ENCODE measurements at regions not wholly inside any gene's neighbourhood (a gene's known extent, or its start where the extent isn't known, plus 50 kb on each side); places are given as distances from the start of the nearest gene placed in this dataset.
A peak's percentile ranks its signal among the peaks of the same experiment; 100 is the strongest.
"Not testable (repeated sequence)": the region's sequence is repeated elsewhere in the genome, so short reads cannot be mapped to it uniquely, and the experiment has no call there.

DNA sequence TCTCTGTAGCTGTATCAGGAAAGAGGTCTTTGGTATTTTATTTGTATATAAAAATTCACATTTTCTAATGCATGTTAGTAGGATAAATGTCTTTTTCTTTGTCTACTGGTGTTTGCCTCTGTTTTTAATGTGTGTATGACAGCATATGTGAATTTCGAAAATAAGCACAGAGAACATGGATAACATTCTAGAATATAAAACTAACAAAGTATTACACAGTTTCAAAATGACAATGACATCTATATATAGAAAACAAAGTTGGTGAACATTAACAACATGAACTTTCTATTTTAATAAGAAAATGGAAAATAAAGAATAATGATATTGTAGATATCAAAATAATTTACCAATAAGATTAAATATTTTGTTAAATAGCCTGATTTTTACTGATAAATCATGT, 608.0 kb downstream of the COL12A1 start:
- FAIRE-seq, result no peak
- no peak for DNase-seq (ENCODE audit: insufficient read length, low spot score)

DNA sequence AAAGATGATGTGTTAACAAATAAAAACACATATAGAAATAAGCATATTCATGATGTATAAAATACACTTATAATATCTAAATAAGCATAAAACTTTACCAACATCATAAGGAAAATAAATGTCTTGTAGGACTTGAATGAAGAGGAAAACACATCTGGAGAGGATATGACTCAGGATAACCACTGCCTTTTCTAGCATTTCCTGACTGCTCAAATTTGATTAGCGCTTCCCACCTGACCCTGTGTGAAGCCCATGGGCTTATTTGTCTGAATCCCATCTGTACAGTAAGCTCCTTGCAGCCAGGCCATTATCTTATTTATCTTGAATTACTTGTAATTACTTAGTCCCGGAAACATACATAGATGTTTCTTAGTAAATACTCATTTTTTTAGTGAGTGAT, 608.6 kb downstream of the COL12A1 start:
- peak; percentile 60 for FAIRE-seq
- no peak for DNase-seq (ENCODE audit: insufficient read length, low spot score)

DNA sequence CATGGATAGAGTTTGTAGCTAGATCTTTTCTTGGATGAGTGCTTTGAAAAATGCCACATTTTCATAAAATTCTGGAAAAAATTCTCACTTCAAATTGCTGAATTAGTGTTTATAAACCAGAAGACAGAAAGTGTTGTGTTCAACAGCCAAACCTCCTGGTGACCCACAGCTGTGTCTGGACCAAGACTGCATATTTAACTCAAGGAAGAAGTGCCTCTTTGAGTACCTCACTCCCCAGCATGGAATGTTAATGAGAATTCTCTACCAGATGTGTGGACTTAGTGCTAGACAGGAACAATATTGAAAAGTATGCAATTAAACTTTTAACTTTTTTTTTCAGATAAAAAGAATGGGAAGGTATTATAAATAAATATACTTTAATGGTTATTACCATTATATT, 609.3 kb downstream of the COL12A1 start:
- DNase-seq (ENCODE audit: insufficient read length, low spot score) (no peak), FAIRE-seq (peak; percentile 80)

DNA sequence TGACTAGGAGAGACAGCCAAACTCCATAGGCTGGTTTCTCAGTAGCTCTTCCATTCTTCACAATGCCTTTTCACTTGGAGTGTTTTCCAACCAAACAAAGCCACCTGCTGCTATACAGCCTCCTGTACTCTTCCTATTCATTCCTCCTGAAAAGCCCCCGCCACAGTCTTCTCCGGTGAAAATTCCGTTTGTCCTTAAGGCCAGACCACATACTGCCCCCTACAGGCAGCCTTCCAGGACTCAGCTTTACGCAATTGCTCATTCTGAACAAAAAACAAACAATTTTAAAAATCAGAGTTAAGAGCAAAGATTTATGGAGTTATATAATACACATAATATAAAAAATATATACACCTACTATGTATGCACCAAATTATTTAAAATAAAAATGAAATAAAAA, 611.5 kb downstream of the COL12A1 start:
- peak; percentile 86 for FAIRE-seq

DNA sequence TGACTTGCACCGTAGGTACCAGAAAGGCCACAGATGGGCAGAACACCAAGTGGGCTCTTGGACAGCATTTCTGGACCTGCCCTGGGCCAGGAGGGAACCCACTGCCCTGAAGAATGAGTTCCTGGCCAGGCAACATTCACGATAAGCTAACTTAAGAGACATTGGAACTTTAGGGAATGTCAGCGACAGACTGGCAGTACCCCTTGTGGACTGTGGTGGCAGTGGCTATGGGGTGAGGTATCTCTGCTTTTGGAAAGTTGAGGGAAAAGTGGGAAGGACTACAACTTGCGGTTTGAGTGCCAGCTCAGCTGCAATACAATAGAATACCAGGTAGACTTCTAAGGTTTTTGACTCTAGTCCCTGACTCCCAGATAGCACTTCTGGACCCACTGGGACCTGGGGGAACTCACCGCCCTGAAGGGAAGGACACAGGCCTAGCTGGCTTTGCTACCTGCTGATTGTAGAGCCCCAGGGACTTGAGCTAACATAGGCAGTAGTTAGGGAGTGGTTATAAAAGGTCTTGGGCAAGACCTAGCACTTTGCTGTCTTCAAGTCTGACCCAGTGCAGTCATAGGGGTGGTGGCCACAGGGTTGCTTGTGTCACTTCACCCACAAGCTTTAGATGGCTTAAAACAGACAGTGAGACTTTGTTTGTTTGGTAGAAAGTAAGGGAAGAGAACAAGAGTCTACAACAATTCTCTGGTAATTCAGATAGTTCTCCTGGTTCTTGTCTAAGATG, 617.6 kb downstream of the COL12A1 start:
- no peak for FAIRE-seq
- DNase-seq (ENCODE audit: insufficient read length, low spot score), result no peak

More for the DNA sequence above, 611.5 kb downstream of the COL12A1 start:
- not testable (repeated sequence) for DNase-seq (ENCODE audit: insufficient read length, low spot score)

DNA sequence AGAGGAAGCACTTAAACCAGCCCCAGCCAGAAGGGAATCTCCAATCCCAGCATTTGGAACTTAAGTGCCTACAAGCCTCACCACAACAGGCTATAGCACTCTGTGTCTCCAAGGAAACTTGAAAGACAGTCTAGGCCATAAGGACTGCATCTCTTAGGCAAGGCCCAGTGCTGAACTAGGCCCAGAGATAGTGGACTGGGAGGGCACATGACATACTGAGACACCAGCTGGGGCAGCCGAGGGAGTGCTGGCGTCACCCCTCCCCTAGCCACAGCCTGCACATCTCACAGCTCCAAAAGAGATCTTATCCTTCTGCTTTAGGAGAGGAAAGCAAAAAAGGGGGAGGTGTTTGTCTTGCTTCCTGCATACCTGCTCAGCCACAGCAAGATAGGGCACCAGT, 618.5 kb downstream of the COL12A1 start:
- no peak for DNase-seq (ENCODE audit: insufficient read length, low spot score)
- no peak for FAIRE-seq

DNA sequence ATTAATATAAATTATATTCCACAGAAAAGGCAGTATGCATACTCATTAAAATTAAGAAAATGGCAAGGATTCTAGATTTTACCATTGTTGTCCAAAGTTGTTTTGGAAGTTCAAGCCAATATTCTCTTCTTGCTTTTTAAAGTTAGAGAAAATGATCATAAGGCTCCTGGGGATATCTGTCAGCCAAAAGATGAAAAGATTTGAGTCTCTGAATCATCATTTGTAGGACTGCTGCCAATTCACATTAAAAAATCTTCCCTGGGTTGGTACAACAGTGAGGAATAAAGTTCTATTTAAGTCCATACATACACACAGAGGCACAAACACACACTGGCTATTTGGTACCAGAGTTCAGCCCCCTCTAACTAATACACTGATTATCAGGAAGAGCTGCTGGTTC, 620.1 kb downstream of the COL12A1 start:
- no peak for FAIRE-seq
- DNase-seq (ENCODE audit: insufficient read length, low spot score), result no peak

DNA sequence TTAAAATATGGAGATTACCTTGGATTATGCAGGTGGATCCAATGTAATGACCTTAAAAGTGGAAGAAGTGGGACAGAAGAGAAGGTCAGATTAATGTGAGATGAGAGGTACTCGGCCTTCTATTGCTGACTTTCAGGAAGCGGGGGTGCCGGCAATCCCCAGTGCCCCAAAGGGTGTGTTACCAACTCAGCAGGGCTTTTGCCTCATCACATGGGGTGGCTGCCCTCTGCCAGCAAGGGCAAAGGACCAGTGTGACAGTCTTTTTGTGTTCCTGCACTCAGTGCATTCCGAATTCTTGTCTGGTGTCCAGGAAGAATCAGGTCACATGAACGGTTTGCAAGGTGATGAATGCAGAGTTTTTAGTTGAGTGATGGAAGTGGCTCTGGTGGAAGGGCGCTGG, 624.2 kb downstream of the COL12A1 start:
- FAIRE-seq (no peak), DNase-seq (ENCODE audit: insufficient read length, low spot score) (no peak)

DNA sequence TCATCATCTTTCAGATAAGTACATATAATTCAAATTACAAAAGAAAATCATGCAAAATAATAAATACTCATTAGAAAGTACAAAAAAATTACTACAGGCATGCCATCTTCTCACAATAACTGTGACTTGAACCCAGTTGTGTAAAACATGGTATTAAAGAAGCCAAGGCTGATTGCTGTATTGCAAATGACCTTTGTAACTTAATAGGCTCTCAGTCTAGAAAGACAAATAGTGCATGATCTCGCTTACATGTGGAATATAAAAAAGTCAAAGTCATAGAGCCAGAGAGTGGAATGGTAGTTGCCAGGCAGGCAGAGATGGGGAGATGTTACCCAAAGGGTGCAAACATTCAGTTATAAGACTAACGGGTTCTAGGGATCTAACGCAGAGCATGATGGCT, 626.1 kb downstream of the COL12A1 start:
- DNase-seq (ENCODE audit: insufficient read length, low spot score), result no peak
- no peak for FAIRE-seq

DNA sequence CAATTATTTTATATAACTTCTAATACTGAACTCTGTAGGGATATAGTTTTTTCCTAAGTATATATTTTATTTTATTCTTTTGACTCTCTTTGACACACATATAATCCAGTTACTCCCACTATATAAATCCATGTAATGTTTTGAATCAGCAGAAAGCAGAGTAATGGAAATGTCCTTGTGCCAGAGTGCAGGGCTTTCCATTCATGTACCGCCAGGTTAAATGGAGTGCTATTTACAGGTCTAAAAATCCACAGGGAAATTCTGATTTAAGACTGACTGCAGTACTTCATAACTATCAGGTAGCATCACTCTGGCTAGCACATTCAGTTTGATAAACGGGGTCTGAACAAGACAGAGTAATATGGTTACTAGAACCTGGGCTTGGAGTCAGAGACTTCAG, 626.8 kb downstream of the COL12A1 start:
- no peak for FAIRE-seq
- DNase-seq (ENCODE audit: insufficient read length, low spot score), result no peak

DNA sequence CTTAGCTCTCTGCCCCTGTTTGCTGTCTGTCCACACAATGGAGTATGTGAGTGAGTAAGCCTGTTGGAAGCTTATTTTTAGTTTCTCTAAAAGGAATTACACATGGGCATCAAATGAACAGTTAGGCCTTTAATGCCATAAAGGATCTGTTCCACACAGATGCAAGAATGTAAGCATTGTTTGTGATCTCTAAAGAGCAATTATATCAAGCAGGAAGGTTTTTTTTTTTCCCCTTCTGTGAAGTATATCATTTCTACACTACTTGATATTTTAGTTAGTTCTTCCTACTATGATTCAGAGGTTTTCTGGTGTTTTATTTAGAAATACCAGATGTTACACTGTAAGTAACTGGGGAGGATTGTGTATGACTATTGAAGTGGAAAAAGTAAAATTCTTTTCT, 627.5 kb downstream of the COL12A1 start:
- DNase-seq (ENCODE audit: insufficient read length, low spot score) (no peak), FAIRE-seq (no peak)

DNA sequence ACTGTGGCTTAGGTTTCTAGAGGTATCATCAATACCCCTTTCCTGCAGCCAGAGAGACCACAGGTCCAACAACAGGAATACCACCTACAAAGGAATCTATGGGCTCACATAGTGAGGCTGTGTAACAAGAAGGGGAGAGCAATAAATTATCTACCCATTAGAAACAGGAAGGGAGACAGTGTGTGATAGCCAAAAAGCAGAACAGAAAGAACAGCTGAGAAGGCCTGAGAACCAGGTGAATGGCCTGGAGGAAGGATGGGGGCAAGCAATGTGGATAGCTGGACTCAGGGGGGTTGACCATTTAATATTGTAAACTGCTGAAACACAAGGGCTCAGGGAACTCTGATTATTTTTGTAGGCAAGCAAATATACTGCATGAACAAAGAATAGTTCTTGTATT, 628.2 kb downstream of the COL12A1 start:
- DNase-seq (ENCODE audit: insufficient read length, low spot score), result no peak
- FAIRE-seq, result peak; percentile 90

DNA sequence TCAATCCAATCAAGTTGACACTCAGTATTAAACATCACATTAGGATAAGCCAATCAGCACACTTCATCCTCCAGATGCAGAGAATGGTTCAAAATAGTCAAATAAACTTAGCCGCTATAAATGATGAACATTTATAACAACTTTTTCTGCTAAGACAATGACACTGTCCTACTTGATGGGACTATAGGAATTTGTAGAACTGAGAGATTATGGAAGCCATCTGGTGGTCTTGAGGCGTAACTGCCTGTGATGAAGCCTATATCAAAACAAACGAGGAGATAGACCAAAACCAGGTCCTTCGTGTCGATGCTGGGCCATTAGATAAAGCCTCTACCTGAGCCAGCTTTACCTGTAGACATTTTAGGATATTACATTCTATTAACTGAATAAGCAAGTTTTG, 631.1 kb downstream of the COL12A1 start:
- peak; percentile 53 for FAIRE-seq

DNA sequence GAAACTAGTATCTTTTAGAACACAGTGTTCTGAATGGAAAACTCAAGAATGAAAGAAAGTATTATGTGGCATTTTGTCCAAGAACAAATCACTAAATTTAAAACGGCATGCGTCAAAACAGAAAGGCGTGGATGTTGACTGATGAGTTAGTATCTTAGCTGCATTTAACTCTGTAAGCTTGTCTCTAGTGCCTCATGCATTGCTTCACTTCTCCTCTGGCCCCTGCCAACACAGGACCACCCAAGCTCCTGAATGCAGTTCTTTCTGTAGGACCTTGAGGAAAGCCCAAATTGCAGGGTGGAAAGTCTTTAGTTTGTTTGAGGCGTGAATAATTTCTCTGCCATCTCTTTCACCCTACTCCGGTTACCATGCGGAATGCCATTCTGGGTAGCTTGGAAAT, 632.2 kb downstream of the COL12A1 start:
- FAIRE-seq, result no peak

More for the DNA sequence above, 631.1 kb downstream of the COL12A1 start:
- DNase-seq (ENCODE audit: insufficient read length, low spot score), result no peak

DNA sequence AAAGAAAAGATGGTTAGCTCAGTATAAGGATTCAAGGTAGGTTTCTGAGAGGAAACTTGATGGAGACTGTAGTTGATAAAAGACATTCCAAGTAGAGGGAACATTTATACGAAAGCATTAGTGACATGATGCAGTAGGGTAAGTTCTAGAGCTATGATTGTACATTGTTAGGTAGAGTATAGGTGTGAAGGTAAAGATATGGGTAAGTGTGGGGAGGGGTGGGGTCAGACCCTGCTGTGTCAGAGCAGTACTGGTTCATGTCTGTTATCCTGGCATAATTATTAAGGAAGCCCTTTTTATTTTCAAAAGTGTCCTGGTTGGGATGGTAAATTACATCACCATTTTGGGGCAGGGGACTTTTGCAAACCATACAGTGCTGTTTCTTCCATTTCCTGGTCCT, 635.8 kb downstream of the COL12A1 start:
- no peak for FAIRE-seq

More for the DNA sequence above, 632.2 kb downstream of the COL12A1 start:
- no peak for DNase-seq (ENCODE audit: insufficient read length, low spot score)

DNA sequence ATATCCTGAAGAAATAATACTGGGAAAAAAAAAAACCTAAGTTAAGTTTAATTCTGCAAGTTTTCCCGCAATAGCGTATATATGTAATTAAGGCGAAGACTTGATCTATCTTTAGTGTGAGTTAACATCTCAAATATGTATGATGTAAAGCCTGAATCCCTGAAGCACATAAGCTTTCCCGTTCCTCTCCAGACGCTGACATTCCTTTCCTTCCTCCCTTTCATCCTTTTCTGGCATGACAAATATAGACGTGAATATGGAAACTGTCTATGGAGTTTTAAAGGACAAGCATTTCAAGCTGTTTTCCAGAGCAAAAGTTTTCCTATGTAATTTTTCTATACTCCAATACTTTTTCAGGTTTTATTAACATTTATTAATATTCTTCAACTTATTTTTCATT, 637.0 kb downstream of the COL12A1 start:
- DNase-seq (ENCODE audit: insufficient read length, low spot score) (no peak), FAIRE-seq (no peak)

More for the DNA sequence above, 635.8 kb downstream of the COL12A1 start:
- DNase-seq (ENCODE audit: insufficient read length, low spot score), result no peak

DNA sequence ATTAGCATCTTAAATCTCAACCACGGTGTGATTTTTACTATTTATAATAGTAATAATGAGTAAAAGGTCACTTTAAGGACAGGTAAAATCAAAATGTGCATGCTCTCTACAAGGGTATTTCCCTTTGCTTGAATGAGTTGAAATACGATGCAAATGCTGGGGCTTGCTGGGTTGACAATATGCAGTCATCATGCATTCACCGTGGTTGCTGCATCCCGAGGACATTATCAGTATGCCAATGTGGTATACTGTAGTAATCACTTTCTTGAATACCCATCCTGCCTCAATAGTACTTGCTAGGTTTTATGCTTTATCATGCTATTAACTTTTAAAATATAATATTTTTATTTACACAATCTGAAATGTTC, 637.9 kb downstream of the COL12A1 start:
- not testable (repeated sequence) for FAIRE-seq

DNA sequence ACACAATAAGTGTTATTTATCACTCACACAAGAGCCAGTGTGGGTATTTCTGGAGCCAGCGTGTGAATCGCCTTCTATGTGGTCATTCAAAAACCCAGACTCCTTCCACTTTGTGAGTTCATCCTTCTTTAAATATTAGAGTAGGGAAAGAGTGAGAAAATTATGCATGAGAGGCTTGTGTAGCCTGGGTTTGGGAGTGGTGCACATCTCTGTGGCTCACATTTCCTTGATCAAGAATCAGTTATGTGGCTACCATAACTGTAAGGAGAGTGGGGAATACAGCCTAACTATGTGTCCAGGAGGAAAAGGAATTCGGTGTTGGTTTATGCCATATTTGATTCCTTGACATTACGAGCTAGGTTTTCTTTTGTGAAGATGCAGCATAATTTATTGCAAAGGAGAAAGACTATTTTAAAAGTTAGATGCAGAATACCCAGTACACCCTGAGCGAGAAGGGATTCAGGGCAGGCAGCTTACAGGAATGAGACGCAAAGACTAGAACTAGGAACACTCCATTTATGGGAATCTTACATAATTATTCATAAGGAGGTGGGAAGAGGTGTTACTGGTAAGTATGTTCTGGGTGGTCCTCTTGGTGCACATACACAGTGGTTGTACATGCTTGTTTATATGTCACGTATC, 638.5 kb downstream of the COL12A1 start:
- FAIRE-seq, result peak; percentile 26

More for the DNA sequence above, 637.9 kb downstream of the COL12A1 start:
- DNase-seq (ENCODE audit: insufficient read length, low spot score), result not testable (repeated sequence)

DNA sequence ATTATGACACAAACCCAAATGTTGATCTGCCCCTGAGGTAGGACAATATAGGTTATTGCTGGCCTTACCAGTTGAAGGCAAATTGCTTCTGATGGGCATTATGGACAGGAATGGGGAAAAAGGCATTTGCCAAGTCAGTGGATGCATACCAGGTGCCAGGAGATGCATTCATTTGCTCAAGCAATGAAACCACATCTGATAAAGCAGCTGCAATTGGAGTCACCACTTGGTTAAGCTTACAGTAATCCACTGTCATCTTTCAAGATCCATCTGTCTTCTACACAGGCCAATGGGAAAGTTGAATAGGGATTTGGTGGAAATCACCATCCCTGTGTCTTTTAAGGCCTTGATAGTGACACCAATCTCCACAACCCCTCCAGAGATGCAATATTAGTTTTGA, 648.6 kb downstream of the COL12A1 start:
- no peak for DNase-seq (ENCODE audit: insufficient read length, low spot score)
- no peak for FAIRE-seq

More for the DNA sequence above, 638.5 kb downstream of the COL12A1 start:
- DNase-seq (ENCODE audit: insufficient read length, low spot score), result no peak

DNA sequence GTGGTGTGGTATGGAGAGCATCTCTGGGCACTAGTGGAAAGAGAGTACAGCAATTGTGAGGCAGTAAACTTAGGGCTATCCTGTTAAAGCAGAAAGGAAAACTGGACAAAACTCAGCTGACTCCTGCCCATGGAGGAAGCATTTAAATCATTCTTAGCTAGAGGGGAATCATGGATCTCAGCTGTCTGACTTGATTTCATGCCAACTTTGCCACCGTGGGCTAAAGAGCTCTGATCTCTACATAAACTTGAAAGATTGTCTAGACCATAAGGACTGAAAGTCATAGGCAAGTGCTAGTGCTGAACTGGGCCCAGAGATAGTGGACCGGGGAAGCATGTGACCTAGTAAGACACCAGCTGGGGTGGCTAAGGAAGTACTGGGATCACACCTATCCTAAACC, 651.8 kb downstream of the COL12A1 start:
- DNase-seq (ENCODE audit: insufficient read length, low spot score), result no peak
- FAIRE-seq, result no peak

DNA sequence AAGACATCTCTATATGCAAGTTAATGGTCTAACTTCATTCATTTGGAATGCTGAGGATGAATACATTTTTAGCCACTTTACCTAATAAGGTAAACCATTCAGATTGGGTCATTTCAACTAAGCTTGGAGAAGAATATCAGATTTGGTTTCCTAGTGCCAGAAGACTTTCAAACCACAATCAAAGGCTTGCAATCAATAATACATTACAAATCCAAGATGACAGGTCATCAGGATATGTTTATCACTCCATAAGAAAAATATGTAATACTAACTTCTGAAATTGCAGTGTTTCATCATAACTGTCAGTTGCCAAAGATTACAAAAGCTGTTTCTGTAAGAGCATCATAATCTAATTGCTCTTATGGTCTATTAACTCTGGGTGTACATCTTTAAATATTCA, 654.0 kb downstream of the COL12A1 start:
- FAIRE-seq (no peak), DNase-seq (ENCODE audit: insufficient read length, low spot score) (no peak)

DNA sequence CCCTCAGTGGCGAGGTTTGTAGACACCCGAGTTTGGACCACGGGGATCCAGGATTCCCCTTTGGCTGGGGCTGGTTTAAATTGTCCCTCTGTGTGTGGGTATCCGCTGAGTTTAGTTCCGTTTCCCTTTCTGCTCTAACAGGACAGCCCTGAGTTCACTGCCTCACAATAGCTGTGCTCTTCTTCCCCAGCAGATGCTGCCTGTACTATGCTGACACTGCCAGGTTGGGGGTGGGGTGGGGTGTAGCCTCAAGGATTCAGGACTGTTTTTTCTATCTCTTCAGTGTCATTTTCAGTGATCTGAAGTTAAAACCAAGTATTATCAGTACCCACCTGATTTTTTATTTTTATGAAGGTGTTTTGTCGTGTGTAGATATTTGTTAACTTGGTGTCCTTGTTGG, 655.0 kb downstream of the COL12A1 start:
- DNase-seq (ENCODE audit: insufficient read length, low spot score) (no peak), FAIRE-seq (no peak)
